ENCODE measurements at regions not wholly inside any gene's neighbourhood (a gene's known extent, or its start where the extent isn't known, plus 50 kb on each side); places are given as distances from the start of the nearest gene placed in this dataset.

GRCh38 chr6:47371870-47372255 is 62.2 kb upstream of the TNFRSF21 start:
- TF ChIP-seq CTCF (IDR thresholded peaks at IDR 0.05), result no peak
- no peak for TF ChIP-seq POLR2A (IDR thresholded peaks at IDR 0.05)
